ENCODE measurements at regions not wholly inside any gene's neighbourhood (a gene's known extent, or its start where the extent isn't known, plus 50 kb on each side); places are given as distances from the start of the nearest gene placed in this dataset.

- TF ChIP-seq JUNB (IDR thresholded peaks at IDR 0.05; ENCODE audit: unreplicated experiment) = no peak
These were observed 215.4 kb downstream of the SOX9 start (continued) for GRCh38 chr17:72336026-72336803.

GRCh38 chr17:72336804-72337070 lies 215.9 kb downstream of the SOX9 start:
- Mint-ChIP-seq H3K4me1 (peaks cover 11% of the 10 kb centered on the region), H3K4me3 (no peak overlapping the region), H3K27ac (no peak overlapping the region), H3K36me3 (ENCODE audit: low read depth) (no peaks in the 10 kb centered on the region), H3K27me3 (ENCODE audit: insufficient read depth, low read depth, poor library complexity) (peaks cover 7% of the 10 kb centered on the region), H3K9me3 (no peaks in the 10 kb centered on the region)
- no peaks in the 10 kb centered on the region for H3K79me2 ChIP-seq (replicated peaks; ENCODE audit: insufficient read depth)
- no peaks in the 10 kb centered on the region for H3K4me1 ChIP-seq (ENCODE audit: insufficient read depth)
- no peaks in the 10 kb centered on the region for H3K27me3 ChIP-seq (ENCODE audit: insufficient read depth)
- 0 out of 2 replicates have a peak, but pooled peaks cover 3% of the 10 kb centered on the region for H3K9me2 ChIP-seq (ENCODE audit: insufficient read depth)
- H3K4me2 ChIP-seq = no peak overlapping the region
- ATAC-seq (no peak), DNase-seq (ENCODE audit: low spot score) (no peak)
- H4K20me1 ChIP-seq (replicated peaks; ENCODE audit: insufficient read depth) = no peaks in the 10 kb centered on the region
- no peak overlapping the region for H3K27ac ChIP-seq (ENCODE audit: low read depth)
- peak overlapping the region; percentile 87; the same call in 1 of the 2 replicates for H2AFZ ChIP-seq
- TF ChIP-seq ZNF331 (CRISPR knock-in tag; IDR thresholded peaks at IDR 0.05; ENCODE audit: low read depth) (no peak), ETS1 (IDR thresholded peaks at IDR 0.05) (no peak), EZH2phosphoT487 (IDR thresholded peaks at IDR 0.05; ENCODE audit: unreplicated experiment) (no peak), ZNF462 (CRISPR knock-in tag; IDR thresholded peaks at IDR 0.05) (no peak), ZNF114 (CRISPR knock-in tag; IDR thresholded peaks at IDR 0.05) (no peak), EZH2 (IDR thresholded peaks at IDR 0.05; ENCODE audit: low read depth, unreplicated experiment) (no peak), CREB1 (CRISPR knock-in tag; IDR thresholded peaks at IDR 0.05; ENCODE audit: low read depth) (no peak), CTCF (conservative IDR thresholded peaks at IDR 0.05; ENCODE audit: low read depth in 2 of 2) (no peak), JUNB (IDR thresholded peaks at IDR 0.05; ENCODE audit: unreplicated experiment) (no peak), STAT1 (IDR thresholded peaks at IDR 0.05; ENCODE audit: unreplicated experiment) (no peak), NANOG (IDR thresholded peaks at IDR 0.05; ENCODE audit: borderline replicate concordance) (no peak), REST (IDR thresholded peaks at IDR 0.05; ENCODE audit: unreplicated experiment) (no peak)
- H3F3A ChIP-seq (replicated peaks; ENCODE audit: low read depth) = no peaks in the 10 kb centered on the region
- no peaks in the 10 kb centered on the region for H3K36me3 ChIP-seq (ENCODE audit: insufficient read depth)
- no peak overlapping the region for H3K4me3 ChIP-seq

All from GM23338 (cell line).